K562 (cell line): ENCODE measurements at regions not wholly inside any gene's neighbourhood (a gene's known extent, or its start where the extent isn't known, plus 50 kb on each side); places are given as distances from the start of the nearest gene placed in this dataset.

Experiments used
- ARHGAP35 ChIP-seq: fragments of 450-650 bp; IDR thresholded peaks from 2 replicates; pipeline ENCODE4 v1.6.1; 2018; ENCODE audit not compliant: partially characterized antibody
- ATF2 ChIP-seq: sonication (generic); formaldehyde crosslinking; IDR thresholded peaks from 2 replicates; pipeline ENCODE4 v1.8.1; 2022; ENCODE audit warnings: missing genetic modification reagents
- CTCF ChIP-seq, 3 experiments: IDR thresholded peaks in 2 of 3; conservative IDR thresholded peaks in 1 of 3; 2 replicates each; pipeline ENCODE4 v1.5.1; 2011 to 2012; ENCODE audit warnings: low read length in 3 of 3, mild to moderate bottlenecking in 3 of 3, control low read depth in 2 of 3, improper control_type of control experiment in 1 of 3, inconsistent platforms in 1 of 3, low read depth in 1 of 3, mixed read lengths in 1 of 3, moderate library complexity in 1 of 3; ENCODE audit not compliant: insufficient read depth in 2 of 3
- EGR1 ChIP-seq: fragments of 450-650 bp; conservative IDR thresholded peaks from 2 replicates; pipeline ENCODE4 v1.6.1; 2017; ENCODE audit warnings: mild to moderate bottlenecking
- ETV6 ChIP-seq, 3 experiments: fragments of 150-350 bp in 1 of 3; sonication (generic) in 1 of 3; formaldehyde crosslinking in 1 of 3; IDR thresholded peaks; 2 replicates each; pipeline versions ENCODE4 v1.6.1 to v1.8.0; 2014 to 2022; ENCODE audit warnings: borderline replicate concordance in 2 of 3, low read depth in 2 of 3, antibody characterized with exemption in 1 of 3, low read length in 1 of 3, mild to moderate bottlenecking in 1 of 3, missing genetic modification reagents in 1 of 3
- FOXJ3 ChIP-seq: sonication (generic); formaldehyde crosslinking; IDR thresholded peaks from 2 replicates; pipeline ENCODE4 v1.4.0; 2020; ENCODE audit warnings: mild to moderate bottlenecking, missing genetic modification reagents
- KLF16 ChIP-seq: IDR thresholded peaks from 2 replicates; pipeline ENCODE4 v1.6.1; 2016; ENCODE audit warnings: antibody characterized with exemption
- POLR2A ChIP-seq: fragments of 450-650 bp; conservative IDR thresholded peaks from 2 replicates; pipeline ENCODE4 v1.6.1; 2016
- SIN3A ChIP-seq, 2 experiments: fragments of 150-350 bp in 1 of 2; IDR thresholded peaks; 2 replicates each; pipeline ENCODE4 v1.6.1; 2011 to 2016; ENCODE audit warnings: borderline replicate concordance in 2 of 2, low read depth in 2 of 2, low read length in 2 of 2, mild to moderate bottlenecking in 2 of 2, moderate library complexity in 2 of 2; ENCODE audit not compliant: control insufficient read depth in 1 of 2
- YY1 ChIP-seq, 3 experiments: IDR thresholded peaks; 2 replicates each; pipeline ENCODE4 v1.6.1; 2011; ENCODE audit warnings: low read length in 2 of 3, mild to moderate bottlenecking in 2 of 3, moderate library complexity in 2 of 3, borderline replicate concordance in 1 of 3, control low read depth in 1 of 3, low read depth in 1 of 3; ENCODE audit not compliant: insufficient read depth in 3 of 3, insufficient replicate concordance in 2 of 3, control insufficient read depth in 1 of 3, insufficient read length in 1 of 3; ENCODE audit errors: extremely low read depth in 1 of 3
- ZNF140 ChIP-seq: fragments of 250-450 bp; sonication (Bioruptor Pico); IDR thresholded peaks from 2 replicates; pipeline ENCODE4 v1.8.0; 2021; ENCODE audit warnings: moderate library complexity, mild to moderate bottlenecking, inconsistent platforms
- ZNF407 ChIP-seq: fragments of 450-650 bp; IDR thresholded peaks from 2 replicates; pipeline ENCODE4 v1.6.1; 2016; ENCODE audit warnings: low read depth
- TF ChIP-seq, protein P1 (sequence below): sonication (generic); formaldehyde crosslinking; IDR thresholded peaks from 2 replicates; pipeline ENCODE4 v1.9.0; 2022; ENCODE audit warnings: mild to moderate bottlenecking, missing genetic modification reagents

DNA sequence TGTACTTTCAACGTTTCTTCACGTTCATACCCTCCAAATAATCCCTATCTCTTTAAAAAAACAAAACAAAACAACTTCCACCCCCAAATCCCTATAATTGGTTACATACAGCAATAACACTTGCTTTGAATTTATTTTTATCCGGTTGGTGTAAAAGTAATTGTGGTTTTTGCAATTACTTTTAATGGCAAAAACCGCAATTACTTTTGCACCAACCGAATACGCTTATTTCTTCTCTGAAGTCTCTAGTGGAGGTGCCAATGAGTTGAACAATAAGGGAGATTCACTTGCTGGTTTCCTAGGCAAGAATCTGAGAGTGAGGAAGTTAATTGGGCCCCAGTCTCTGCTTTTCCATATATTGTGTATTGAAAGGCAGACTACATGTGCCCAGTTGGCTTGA is 133.3 kb downstream of the DACT1 start:
- TF ChIP-seq ETV6 (IDR thresholded peaks at IDR 0.05; ENCODE audit: borderline replicate concordance in 1 of 2, low read depth in 2 of 2, low read length in 1 of 2) = no peak
- TF ChIP-seq ETV6 (CRISPR knock-in tag; IDR thresholded peaks at IDR 0.05; ENCODE audit: borderline replicate concordance) = no peak
- no peak for TF ChIP-seq POLR2A
- TF ChIP-seq CTCF (IDR thresholded peaks at IDR 0.05 in 2 of 3, conservative IDR thresholded peaks at IDR 0.05 in 1 of 3; ENCODE audit: insufficient read depth in 2 of 3, low read depth in 1 of 3, low read length in 3 of 3) = no peak
- TF ChIP-seq YY1 (IDR thresholded peaks at IDR 0.05; ENCODE audit: borderline replicate concordance in 1 of 3, control insufficient read depth in 1 of 3, extremely low read depth in 1 of 3, insufficient read depth in 3 of 3, insufficient read length in 1 of 3, insufficient replicate concordance in 2 of 3, low read depth in 1 of 3, low read length in 2 of 3) = no peak
- TF ChIP-seq, protein P1, sequence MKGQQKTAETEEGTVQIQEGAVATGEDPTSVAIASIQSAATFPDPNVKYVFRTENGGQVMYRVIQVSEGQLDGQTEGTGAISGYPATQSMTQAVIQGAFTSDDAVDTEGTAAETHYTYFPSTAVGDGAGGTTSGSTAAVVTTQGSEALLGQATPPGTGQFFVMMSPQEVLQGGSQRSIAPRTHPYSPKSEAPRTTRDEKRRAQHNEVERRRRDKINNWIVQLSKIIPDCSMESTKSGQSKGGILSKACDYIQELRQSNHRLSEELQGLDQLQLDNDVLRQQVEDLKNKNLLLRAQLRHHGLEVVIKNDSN (CRISPR knock-in tag) = no peak
- no peak for TF ChIP-seq ARHGAP35
- TF ChIP-seq KLF16 = no peak
- no peak for TF ChIP-seq ZNF407
- TF ChIP-seq ZNF140 (CRISPR knock-in tag) = no peak
- no peak for TF ChIP-seq SIN3A (IDR thresholded peaks at IDR 0.05; ENCODE audit: borderline replicate concordance in 2 of 2, control insufficient read depth in 1 of 2, low read depth in 2 of 2, low read length in 2 of 2)
- no peak for TF ChIP-seq ATF2 (CRISPR knock-in tag)
- TF ChIP-seq FOXJ3 (CRISPR knock-in tag) = no peak
- TF ChIP-seq EGR1 = no peak
